GM18861 (cell line): ENCODE measurements at regions not wholly inside any gene's neighbourhood (a gene's known extent, or its start where the extent isn't known, plus 50 kb on each side); places are given as distances from the start of the nearest gene placed in this dataset.
"Not testable (repeated sequence)": the region's sequence is repeated elsewhere in the genome, so short reads cannot be mapped to it uniquely, and the experiment has no call there.

Source experiments
- ATAC-seq: cut with Tn5 transposase; IDR thresholded peaks from one replicate; pipeline ENCODE4 v1.9.1; 2021; ENCODE audit not compliant: unreplicated experiment

GRCh38 chr10:16116404-16117304 lies 256.3 kb upstream of the MINDY3 start:
- no peak for ATAC-seq

- no peak for ATAC-seq
These were observed 257.0 kb upstream of the MINDY3 start for GRCh38 chr10:16117305-16117695.

- no peak for ATAC-seq
These were observed 259.1 kb upstream of the MINDY3 start for GRCh38 chr10:16119445-16119844.

- no peak for ATAC-seq
These were observed 260.3 kb upstream of the MINDY3 start for GRCh38 chr10:16120563-16120962.

GRCh38 chr10:16141499-16141898 lies 281.2 kb upstream of the MINDY3 start:
- ATAC-seq, result no peak

- ATAC-seq, result no peak
These were observed 286.7 kb upstream of the MINDY3 start for GRCh38 chr10:16146993-16147392.

- no peak for ATAC-seq
These were observed 281.0 kb upstream of the PTER start for GRCh38 chr10:16155834-16156233.

- ATAC-seq, result no peak
These were observed 280.1 kb upstream of the PTER start for GRCh38 chr10:16156681-16157080.

GRCh38 chr10:16165067-16165466 lies 271.7 kb upstream of the PTER start:
- not testable (repeated sequence) for ATAC-seq

GRCh38 chr10:16182144-16182543 lies 254.7 kb upstream of the PTER start:
- no peak for ATAC-seq

GRCh38 chr10:16182688-16183087 lies 254.1 kb upstream of the PTER start:
- no peak for ATAC-seq

GRCh38 chr10:16184096-16184597 lies 252.7 kb upstream of the PTER start:
- no peak for ATAC-seq

GRCh38 chr10:16184906-16185305 lies 251.9 kb upstream of the PTER start:
- ATAC-seq, result no peak

GRCh38 chr10:16186564-16186963 lies 250.2 kb upstream of the PTER start:
- no peak for ATAC-seq

- no peak for ATAC-seq
These were observed 249.6 kb upstream of the PTER start for GRCh38 chr10:16187161-16187560.

GRCh38 chr10:16192337-16192736 lies 244.5 kb upstream of the PTER start:
- ATAC-seq, result no peak

- no peak for ATAC-seq
These were observed 243.6 kb upstream of the PTER start for GRCh38 chr10:16193241-16193640.

GRCh38 chr10:16195178-16195769 lies 241.5 kb upstream of the PTER start:
- ATAC-seq, result peak; percentile 98

GRCh38 chr10:16195894-16196293 lies 240.9 kb upstream of the PTER start:
- ATAC-seq, result no peak

- no peak for ATAC-seq
These were observed 237.6 kb upstream of the PTER start for GRCh38 chr10:16199216-16199615.

- ATAC-seq, result peak; percentile 51
These were observed 213.2 kb upstream of the PTER start for GRCh38 chr10:16223618-16224017.

GRCh38 chr10:16227674-16228073 lies 209.1 kb upstream of the PTER start:
- ATAC-seq, result no peak
